Breast epithelium (tissue), 3 donors: ENCODE measurements at regions not wholly inside any gene's neighbourhood (a gene's known extent, or its start where the extent isn't known, plus 50 kb on each side); places are given as distances from the start of the nearest gene placed in this dataset.

ENCODE experiments used
- CTCF ChIP-seq, 3 donors: fragments of 450-650 bp; IDR thresholded peaks; one replicate each; pipeline ENCODE4 v1.5.1; 2016 to 2017; ENCODE audit warnings: antibody characterized with exemption in 3 of 3, mild to moderate bottlenecking in 3 of 3, moderate library complexity in 3 of 3
- POLR2A ChIP-seq: fragments of 450-650 bp; IDR thresholded peaks from one replicate; pipeline ENCODE4 v1.6.1; 2016; ENCODE audit warnings: antibody characterized with exemption, mild to moderate bottlenecking, moderate library complexity

GRCh38 chr16:54405478-54405877 lies 118.9 kb upstream of the IRX3 start:
- TF ChIP-seq POLR2A (no peak), CTCF (IDR thresholded peaks at IDR 0.05) (no peak)
